ENCODE measurements at regions not wholly inside any gene's neighbourhood (a gene's known extent, or its start where the extent isn't known, plus 50 kb on each side); places are given as distances from the start of the nearest gene placed in this dataset.

GRCh38 chr10:64312876-64313275 is 791.7 kb downstream of the REEP3 start:
- H3K9ac ChIP-seq (ENCODE audit: low read length): no peak overlapping the region
- no peaks in the 10 kb centered on the region for H3K79me2 ChIP-seq (ENCODE audit: low read length)
- H3K36me3 ChIP-seq (replicated peaks; ENCODE audit: low read depth, low read length): no peaks in the 10 kb centered on the region
- H4K20me1 ChIP-seq (ENCODE audit: insufficient read depth, low read length): no peaks in the 10 kb centered on the region
- TF ChIP-seq EZH2phosphoT487 (IDR thresholded peaks at IDR 0.05; ENCODE audit: low read depth): no peak
- TF ChIP-seq, protein P1, sequence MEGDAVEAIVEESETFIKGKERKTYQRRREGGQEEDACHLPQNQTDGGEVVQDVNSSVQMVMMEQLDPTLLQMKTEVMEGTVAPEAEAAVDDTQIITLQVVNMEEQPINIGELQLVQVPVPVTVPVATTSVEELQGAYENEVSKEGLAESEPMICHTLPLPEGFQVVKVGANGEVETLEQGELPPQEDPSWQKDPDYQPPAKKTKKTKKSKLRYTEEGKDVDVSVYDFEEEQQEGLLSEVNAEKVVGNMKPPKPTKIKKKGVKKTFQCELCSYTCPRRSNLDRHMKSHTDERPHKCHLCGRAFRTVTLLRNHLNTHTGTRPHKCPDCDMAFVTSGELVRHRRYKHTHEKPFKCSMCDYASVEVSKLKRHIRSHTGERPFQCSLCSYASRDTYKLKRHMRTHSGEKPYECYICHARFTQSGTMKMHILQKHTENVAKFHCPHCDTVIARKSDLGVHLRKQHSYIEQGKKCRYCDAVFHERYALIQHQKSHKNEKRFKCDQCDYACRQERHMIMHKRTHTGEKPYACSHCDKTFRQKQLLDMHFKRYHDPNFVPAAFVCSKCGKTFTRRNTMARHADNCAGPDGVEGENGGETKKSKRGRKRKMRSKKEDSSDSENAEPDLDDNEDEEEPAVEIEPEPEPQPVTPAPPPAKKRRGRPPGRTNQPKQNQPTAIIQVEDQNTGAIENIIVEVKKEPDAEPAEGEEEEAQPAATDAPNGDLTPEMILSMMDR (IDR thresholded peaks at IDR 0.05; ENCODE audit: low read depth, low read length): no peak
- no peaks in the 10 kb centered on the region for H3K27me3 ChIP-seq (ENCODE audit: low read depth, low read length)
- no peaks in the 10 kb centered on the region for H3K4me1 ChIP-seq (ENCODE audit: low read length)
- H3K4me3 ChIP-seq (ENCODE audit: low read length): no peak overlapping the region
- no peak overlapping the region for H3K27ac ChIP-seq (ENCODE audit: low read length)
- H2AFZ ChIP-seq (ENCODE audit: low read depth, low read length): no peak overlapping the region
- H3K4me2 ChIP-seq (ENCODE audit: low read length): no peak overlapping the region
- no peaks in the 10 kb centered on the region for H3K9me3 ChIP-seq (ENCODE audit: insufficient read depth, low read length)

DNA sequence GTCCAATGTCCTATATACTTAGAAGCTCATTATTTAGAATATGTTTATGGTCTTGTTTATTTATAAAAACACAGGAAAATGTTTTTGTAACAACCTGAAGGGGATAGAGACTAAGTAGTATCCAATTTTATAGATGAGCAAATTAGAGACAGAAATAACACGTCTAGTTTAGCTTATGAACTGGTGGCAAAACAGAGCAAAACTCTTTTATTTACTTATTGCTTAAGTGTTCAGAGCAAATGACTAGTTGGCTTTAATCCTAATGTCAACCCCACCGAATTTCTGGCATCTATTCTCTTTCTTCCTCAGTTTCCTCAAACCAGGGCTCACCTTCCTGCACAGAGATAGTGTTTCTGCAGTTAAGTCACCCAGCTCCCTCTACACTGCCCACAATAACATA is 792.8 kb downstream of the REEP3 start:
- no peak overlapping the region for H3K9ac ChIP-seq (ENCODE audit: low read length)
- no peaks in the 10 kb centered on the region for H3K9me3 ChIP-seq (ENCODE audit: insufficient read depth, low read length)
- H3K4me1 ChIP-seq (ENCODE audit: low read length): no peaks in the 10 kb centered on the region
- no peak overlapping the region for H2AFZ ChIP-seq (ENCODE audit: low read depth, low read length)
- no peaks in the 10 kb centered on the region for H3K79me2 ChIP-seq (ENCODE audit: low read length)
- no peaks in the 10 kb centered on the region for H4K20me1 ChIP-seq (ENCODE audit: insufficient read depth, low read length)
- no peak overlapping the region for H3K4me2 ChIP-seq (ENCODE audit: low read length)
- TF ChIP-seq, protein P1 (IDR thresholded peaks at IDR 0.05; ENCODE audit: low read depth, low read length): no peak
- no peak for TF ChIP-seq EZH2phosphoT487 (IDR thresholded peaks at IDR 0.05; ENCODE audit: low read depth)
- no peak overlapping the region for H3K27ac ChIP-seq (ENCODE audit: low read length)
- no peak overlapping the region for H3K4me3 ChIP-seq (ENCODE audit: low read length)
- H3K36me3 ChIP-seq (replicated peaks; ENCODE audit: low read depth, low read length): no peaks in the 10 kb centered on the region
- no peaks in the 10 kb centered on the region for H3K27me3 ChIP-seq (ENCODE audit: low read depth, low read length)

DNA sequence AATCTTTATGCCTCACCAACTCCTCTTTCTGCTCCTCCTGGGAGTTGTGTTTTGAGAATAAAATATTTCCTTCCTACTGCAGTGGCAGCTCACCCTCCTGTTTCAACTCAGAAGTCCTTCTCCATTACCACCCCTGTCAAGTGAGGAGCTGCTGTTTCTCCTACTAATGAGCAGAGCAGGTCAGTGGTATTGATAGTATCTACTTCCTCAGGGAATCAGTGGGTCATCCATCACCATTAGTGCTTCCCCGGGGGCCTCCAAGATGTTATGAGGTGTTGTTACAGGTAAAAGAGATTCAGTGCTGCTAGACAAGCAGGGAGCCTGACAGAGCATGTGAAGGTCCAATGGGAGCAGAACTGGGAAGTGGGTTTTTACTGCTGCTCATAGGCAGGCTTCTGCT is 795.2 kb downstream of the REEP3 start:
- Histone ChIP-seq H4K20me1 (ENCODE audit: insufficient read depth, low read length) (no peaks in the 10 kb centered on the region), H3K36me3 (replicated peaks; ENCODE audit: low read depth, low read length) (no peaks in the 10 kb centered on the region), H2AFZ (ENCODE audit: low read depth, low read length) (no peak overlapping the region), H3K4me3 (ENCODE audit: low read length) (no peak overlapping the region), H3K4me2 (ENCODE audit: low read length) (no peak overlapping the region), H3K9ac (ENCODE audit: low read length) (no peak overlapping the region), H3K27ac (ENCODE audit: low read length) (no peak overlapping the region), H3K27me3 (ENCODE audit: low read depth, low read length) (no peaks in the 10 kb centered on the region), H3K9me3 (ENCODE audit: insufficient read depth, low read length) (no peaks in the 10 kb centered on the region), H3K79me2 (ENCODE audit: low read length) (no peaks in the 10 kb centered on the region), H3K4me1 (ENCODE audit: low read length) (no peaks in the 10 kb centered on the region)
- TF ChIP-seq, protein P1 (IDR thresholded peaks at IDR 0.05; ENCODE audit: low read depth, low read length): no peak
- TF ChIP-seq EZH2phosphoT487 (IDR thresholded peaks at IDR 0.05; ENCODE audit: low read depth): no peak

- TF ChIP-seq, protein P1 (IDR thresholded peaks at IDR 0.05; ENCODE audit: low read depth, low read length): no peak
- TF ChIP-seq EZH2phosphoT487 (IDR thresholded peaks at IDR 0.05; ENCODE audit: low read depth): no peak
- Histone ChIP-seq H3K36me3 (replicated peaks; ENCODE audit: low read depth, low read length) (no peaks in the 10 kb centered on the region), H3K4me2 (ENCODE audit: low read length) (no peak overlapping the region), H4K20me1 (ENCODE audit: insufficient read depth, low read length) (no peaks in the 10 kb centered on the region), H3K27me3 (ENCODE audit: low read depth, low read length) (no peaks in the 10 kb centered on the region), H3K9ac (ENCODE audit: low read length) (no peak overlapping the region), H3K4me3 (ENCODE audit: low read length) (no peak overlapping the region), H3K4me1 (ENCODE audit: low read length) (no peaks in the 10 kb centered on the region), H3K9me3 (ENCODE audit: insufficient read depth, low read length) (no peaks in the 10 kb centered on the region), H3K79me2 (ENCODE audit: low read length) (no peaks in the 10 kb centered on the region), H2AFZ (ENCODE audit: low read depth, low read length) (no peak overlapping the region), H3K27ac (ENCODE audit: low read length) (no peak overlapping the region)
These were observed 795.6 kb downstream of the REEP3 start for GRCh38 chr10:64316833-64317232.
